Ishikawa (cell line): ENCODE measurements at regions not wholly inside any gene's neighbourhood (a gene's known extent, or its start where the extent isn't known, plus 50 kb on each side); places are given as distances from the start of the nearest gene placed in this dataset.

ENCODE experiments used
- CEBPB ChIP-seq: IDR thresholded peaks from 2 replicates; pipeline ENCODE4 v1.6.1; 2012
- EGR1 ChIP-seq: IDR thresholded peaks from 2 replicates; pipeline ENCODE4 v1.6.1; 2012
- EP300 ChIP-seq: IDR thresholded peaks from 2 replicates; pipeline ENCODE4 v1.6.1; 2012; ENCODE audit warnings: borderline replicate concordance
- FOXM1 ChIP-seq: IDR thresholded peaks from 2 replicates; pipeline ENCODE4 v1.6.1; 2012; ENCODE audit warnings: low read depth, borderline replicate concordance
- REST ChIP-seq: IDR thresholded peaks from 2 replicates; pipeline ENCODE4 v1.6.1; 2012; ENCODE audit warnings: low read depth, mild to moderate bottlenecking
- TAF1 ChIP-seq: IDR thresholded peaks from 2 replicates; pipeline ENCODE4 v1.6.1; 2012; ENCODE audit warnings: low read depth, mild to moderate bottlenecking
- TCF12 ChIP-seq: IDR thresholded peaks from 2 replicates; pipeline ENCODE4 v1.6.1; 2012; ENCODE audit warnings: low read depth
- TEAD4 ChIP-seq: IDR thresholded peaks from 2 replicates; pipeline ENCODE4 v1.6.1; 2012
- ZBTB7A ChIP-seq: IDR thresholded peaks from 2 replicates; pipeline ENCODE4 v1.6.1; 2012; ENCODE audit warnings: low read depth
- TF ChIP-seq, protein P1 (sequence below): IDR thresholded peaks from 2 replicates; pipeline ENCODE4 v1.6.1; 2012
- TF ChIP-seq, protein P2 (sequence below): IDR thresholded peaks from 2 replicates; pipeline ENCODE4 v1.6.1; 2012

DNA sequence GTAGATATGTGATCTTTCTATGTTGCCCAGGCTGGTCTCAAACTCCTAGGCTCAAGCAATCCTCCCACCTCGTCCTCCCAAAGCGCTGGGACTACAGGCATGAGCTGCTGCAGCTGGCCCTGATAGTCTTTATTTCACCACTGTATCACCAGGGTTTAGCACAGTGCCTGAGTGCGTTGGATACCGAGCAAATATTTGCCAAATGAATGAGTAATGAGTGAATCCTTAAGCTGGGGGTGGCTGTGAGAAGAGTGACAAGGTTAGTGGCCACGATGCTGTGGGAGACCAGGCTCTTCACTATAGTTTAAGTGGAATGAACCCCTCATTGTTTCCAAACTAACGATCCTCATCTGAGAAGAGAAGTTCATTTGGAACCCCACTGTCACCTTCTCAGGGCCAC, 60.8 kb upstream of the FAM136A start:
- TF ChIP-seq ZBTB7A (no peak), EP300 (no peak), FOXM1 (no peak), TCF12 (no peak), TAF1 (no peak), CEBPB (no peak), EGR1 (no peak), REST (no peak), TEAD4 (no peak)
- TF ChIP-seq, protein P1, sequence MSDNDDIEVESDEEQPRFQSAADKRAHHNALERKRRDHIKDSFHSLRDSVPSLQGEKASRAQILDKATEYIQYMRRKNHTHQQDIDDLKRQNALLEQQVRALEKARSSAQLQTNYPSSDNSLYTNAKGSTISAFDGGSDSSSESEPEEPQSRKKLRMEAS: no peak
- TF ChIP-seq, protein P2, sequence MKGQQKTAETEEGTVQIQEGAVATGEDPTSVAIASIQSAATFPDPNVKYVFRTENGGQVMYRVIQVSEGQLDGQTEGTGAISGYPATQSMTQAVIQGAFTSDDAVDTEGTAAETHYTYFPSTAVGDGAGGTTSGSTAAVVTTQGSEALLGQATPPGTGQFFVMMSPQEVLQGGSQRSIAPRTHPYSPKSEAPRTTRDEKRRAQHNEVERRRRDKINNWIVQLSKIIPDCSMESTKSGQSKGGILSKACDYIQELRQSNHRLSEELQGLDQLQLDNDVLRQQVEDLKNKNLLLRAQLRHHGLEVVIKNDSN: no peak
